Gastroesophageal sphincter (tissue), 3 donors: ENCODE measurements at regions not wholly inside any gene's neighbourhood (a gene's known extent, or its start where the extent isn't known, plus 50 kb on each side); places are given as distances from the start of the nearest gene placed in this dataset.

Experiments
- POLR2A ChIP-seq, 2 donors: fragments of 450-650 bp; IDR thresholded peaks; one replicate each; pipeline ENCODE4 v1.6.1; 2017; ENCODE audit warnings: antibody characterized with exemption in 2 of 2, mild to moderate bottlenecking in 2 of 2, moderate library complexity in 1 of 2
- POLR2AphosphoS5 ChIP-seq: sonication (generic); formaldehyde crosslinking; IDR thresholded peaks from one replicate; pipeline ENCODE4 v1.6.1; 2017; ENCODE audit warnings: antibody characterized with exemption
- TF ChIP-seq, protein P1 (sequence below), 4 experiments: fragments of 200-600 bp in 2 of 4; fragments of 450-650 bp in 2 of 4; sonication (generic) in 1 of 4; IDR thresholded peaks; one replicate each; pipeline ENCODE4 v1.5.1; 2017 to 2019; ENCODE audit warnings: antibody characterized with exemption in 4 of 4, mild to moderate bottlenecking in 2 of 4, moderate library complexity in 2 of 4

DNA sequence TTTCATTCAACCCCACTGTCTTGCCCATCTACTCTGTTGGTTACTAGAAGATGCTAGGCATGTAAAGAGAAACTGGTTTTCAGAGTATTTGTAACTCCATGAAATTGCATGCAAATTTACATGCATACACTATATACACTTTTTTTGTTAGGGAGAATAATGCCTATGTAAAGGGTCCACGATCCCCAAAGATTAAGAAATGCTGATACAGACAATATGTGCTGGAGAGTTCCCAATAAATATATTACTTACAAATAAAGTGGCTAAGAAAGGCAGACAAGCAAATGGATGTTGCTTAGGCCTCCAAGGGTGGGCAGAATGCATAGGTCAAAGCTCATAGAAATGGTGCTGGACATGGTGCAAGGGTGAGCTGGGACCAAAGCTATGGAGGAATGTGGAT lies 109.6 kb upstream of the NHSL1 start:
- TF ChIP-seq POLR2A (IDR thresholded peaks at IDR 0.05) (no peak), POLR2AphosphoS5 (no peak)
- TF ChIP-seq, protein P1, sequence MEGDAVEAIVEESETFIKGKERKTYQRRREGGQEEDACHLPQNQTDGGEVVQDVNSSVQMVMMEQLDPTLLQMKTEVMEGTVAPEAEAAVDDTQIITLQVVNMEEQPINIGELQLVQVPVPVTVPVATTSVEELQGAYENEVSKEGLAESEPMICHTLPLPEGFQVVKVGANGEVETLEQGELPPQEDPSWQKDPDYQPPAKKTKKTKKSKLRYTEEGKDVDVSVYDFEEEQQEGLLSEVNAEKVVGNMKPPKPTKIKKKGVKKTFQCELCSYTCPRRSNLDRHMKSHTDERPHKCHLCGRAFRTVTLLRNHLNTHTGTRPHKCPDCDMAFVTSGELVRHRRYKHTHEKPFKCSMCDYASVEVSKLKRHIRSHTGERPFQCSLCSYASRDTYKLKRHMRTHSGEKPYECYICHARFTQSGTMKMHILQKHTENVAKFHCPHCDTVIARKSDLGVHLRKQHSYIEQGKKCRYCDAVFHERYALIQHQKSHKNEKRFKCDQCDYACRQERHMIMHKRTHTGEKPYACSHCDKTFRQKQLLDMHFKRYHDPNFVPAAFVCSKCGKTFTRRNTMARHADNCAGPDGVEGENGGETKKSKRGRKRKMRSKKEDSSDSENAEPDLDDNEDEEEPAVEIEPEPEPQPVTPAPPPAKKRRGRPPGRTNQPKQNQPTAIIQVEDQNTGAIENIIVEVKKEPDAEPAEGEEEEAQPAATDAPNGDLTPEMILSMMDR (IDR thresholded peaks at IDR 0.05), result no peak
